ENCODE measurements at regions not wholly inside any gene's neighbourhood (a gene's known extent, or its start where the extent isn't known, plus 50 kb on each side); places are given as distances from the start of the nearest gene placed in this dataset.

DNA sequence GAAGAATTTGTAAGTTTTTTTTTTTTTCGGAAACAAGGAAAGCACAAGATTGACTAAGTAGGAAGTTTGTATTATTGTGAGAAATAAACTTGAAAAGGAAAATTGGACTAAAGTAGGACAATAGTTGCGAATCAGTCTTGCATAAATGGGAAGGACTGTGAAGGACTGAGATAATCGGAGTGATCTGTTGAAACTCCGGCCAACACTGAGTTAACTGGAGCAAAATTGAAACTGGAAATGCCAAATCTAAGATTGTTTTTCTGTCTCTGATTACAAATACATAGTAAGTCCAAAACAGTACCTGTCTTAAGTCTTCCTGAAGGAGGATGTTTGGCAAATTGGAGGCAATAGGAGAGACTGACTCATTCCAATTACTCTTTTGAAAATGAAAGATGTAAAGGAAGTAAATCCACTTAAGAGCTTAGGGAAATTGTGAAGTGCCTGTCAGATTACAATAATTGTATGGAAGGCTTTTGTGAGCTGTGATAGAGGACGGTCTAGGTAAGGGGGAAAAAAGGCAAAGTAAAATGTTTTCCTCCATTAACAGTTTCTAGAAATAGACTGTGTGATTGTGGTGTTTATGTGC, 204.9 kb upstream of the CYRIA start:
- WGBS (ENCODE audit: low lambda C conversion rate) = 44% methylated on average over 5 of the region's 5 CpGs
- H3K27me3 ChIP-seq (ENCODE audit: insufficient read depth) = no peaks in the 10 kb centered on the region
- DNase-seq = no peak
- no peak overlapping the region for H3K4me3 ChIP-seq (ENCODE audit: low read depth in 2 of 2, low read length in 1 of 2)
- no peaks in the 10 kb centered on the region for H3K9me2 ChIP-seq
- H3K9me3 ChIP-seq = no peaks in the 10 kb centered on the region
- H3K36me3 ChIP-seq (replicated peaks in 1 of 2; ENCODE audit: control insufficient read depth in 1 of 2, insufficient read depth in 2 of 2, low read length in 1 of 2) = no peaks in the 10 kb centered on the region
- TF ChIP-seq RFX5 (IDR thresholded peaks at IDR 0.05; ENCODE audit: low read length) (no peak), EZH2phosphoT487 (IDR thresholded peaks at IDR 0.05; ENCODE audit: borderline replicate concordance, low read depth) (no peak), TEAD4 (IDR thresholded peaks at IDR 0.05; ENCODE audit: borderline replicate concordance, insufficient read depth) (no peak), YY1 (IDR thresholded peaks at IDR 0.05; ENCODE audit: low read depth) (no peak), MAX (IDR thresholded peaks at IDR 0.05; ENCODE audit: low read depth) (no peak)
- no peaks in the 10 kb centered on the region for H4K20me1 ChIP-seq (ENCODE audit: insufficient read depth)
- no peak overlapping the region for H3K9ac ChIP-seq
- no peak overlapping the region for H2AFZ ChIP-seq (ENCODE audit: low read depth)
- no peaks in the 10 kb centered on the region; a peak in 1 of 4 replicates for H3K4me1 ChIP-seq (ENCODE audit: control insufficient read depth in 1 of 2, insufficient read depth in 2 of 2, low read depth in 1 of 2, low read length in 1 of 2)
- no peaks in the 10 kb centered on the region for H3F3A ChIP-seq (replicated peaks; ENCODE audit: insufficient read depth)
- ChIA-PET POLR2A (no interaction called here), CTCF (interaction anchor here (0.7 to 1.4 kb wide), 2 partner anchors 21 to 35 kb away, joined by 3 read pairs; no protein-coding TSS in a partner anchor)
- H3K79me2 ChIP-seq (ENCODE audit: insufficient read depth) = no peaks in the 10 kb centered on the region
- no peak overlapping the region for H3K27ac ChIP-seq (ENCODE audit: low read depth in 2 of 2, low read length in 1 of 2)
- no peak overlapping the region for H3K4me2 ChIP-seq

DNA sequence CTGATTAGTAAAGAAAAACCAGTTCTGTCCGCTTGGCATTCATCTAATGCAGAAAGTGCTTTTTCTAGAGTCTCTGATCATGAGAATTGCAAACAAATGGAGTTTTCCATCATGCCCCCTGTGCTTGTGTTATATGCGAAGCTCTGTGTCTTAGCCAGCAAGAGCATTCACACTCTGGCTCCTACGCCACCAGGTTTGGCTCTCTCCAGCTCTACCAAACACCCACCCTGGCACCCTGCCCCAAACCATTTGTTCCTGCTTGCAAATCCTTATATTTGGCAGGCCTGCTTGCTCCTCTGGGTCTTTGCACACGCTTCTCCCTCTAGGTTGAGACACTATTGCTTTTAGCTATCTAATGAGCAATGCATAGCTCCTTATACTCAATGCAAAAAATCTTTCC, 204.1 kb upstream of the CYRIA start:
- POLR2A ChIA-PET = no interaction called here
- H2AFZ ChIP-seq (ENCODE audit: low read depth) = no peak overlapping the region
- no peaks in the 10 kb centered on the region for H3K27me3 ChIP-seq (ENCODE audit: insufficient read depth)
- no peaks in the 10 kb centered on the region for H3K36me3 ChIP-seq (replicated peaks in 1 of 2; ENCODE audit: control insufficient read depth in 1 of 2, insufficient read depth in 2 of 2, low read length in 1 of 2)
- CTCF ChIA-PET = interaction anchor here (0.7 kb wide), 1 partner anchor 183 kb away, joined by 3 read pairs; no protein-coding TSS in a partner anchor
- H3K9me2 ChIP-seq = no peaks in the 10 kb centered on the region
- no peak for DNase-seq
- no peak overlapping the region for H3K9ac ChIP-seq
- no peaks in the 10 kb centered on the region for H3K79me2 ChIP-seq (ENCODE audit: insufficient read depth)
- no peak overlapping the region for H3K4me2 ChIP-seq
- 30% methylated on average over 4 of the region's 4 CpGs for WGBS (ENCODE audit: low lambda C conversion rate)
- H4K20me1 ChIP-seq (ENCODE audit: insufficient read depth) = no peaks in the 10 kb centered on the region
- H3K27ac ChIP-seq (ENCODE audit: low read depth in 2 of 2, low read length in 1 of 2) = no peak overlapping the region
- TF ChIP-seq USF1 (IDR thresholded peaks at IDR 0.05; ENCODE audit: borderline replicate concordance, low read depth) (no peak), IRF3 (IDR thresholded peaks at IDR 0.05; ENCODE audit: low read depth, low read length) (no peak), YY1 (IDR thresholded peaks at IDR 0.05; ENCODE audit: low read depth) (no peak), SMC3 (IDR thresholded peaks at IDR 0.05; ENCODE audit: low read depth, low read length) (no peak), FOXJ3 (CRISPR knock-in tag; IDR thresholded peaks at IDR 0.05) (no peak), NRF1 (IDR thresholded peaks at IDR 0.05; ENCODE audit: low read depth, low read length) (no peak), GATA2 (CRISPR knock-in tag; IDR thresholded peaks at IDR 0.05) (no peak), PBX3 (IDR thresholded peaks at IDR 0.05) (no peak)
- TF ChIP-seq, protein P1, sequence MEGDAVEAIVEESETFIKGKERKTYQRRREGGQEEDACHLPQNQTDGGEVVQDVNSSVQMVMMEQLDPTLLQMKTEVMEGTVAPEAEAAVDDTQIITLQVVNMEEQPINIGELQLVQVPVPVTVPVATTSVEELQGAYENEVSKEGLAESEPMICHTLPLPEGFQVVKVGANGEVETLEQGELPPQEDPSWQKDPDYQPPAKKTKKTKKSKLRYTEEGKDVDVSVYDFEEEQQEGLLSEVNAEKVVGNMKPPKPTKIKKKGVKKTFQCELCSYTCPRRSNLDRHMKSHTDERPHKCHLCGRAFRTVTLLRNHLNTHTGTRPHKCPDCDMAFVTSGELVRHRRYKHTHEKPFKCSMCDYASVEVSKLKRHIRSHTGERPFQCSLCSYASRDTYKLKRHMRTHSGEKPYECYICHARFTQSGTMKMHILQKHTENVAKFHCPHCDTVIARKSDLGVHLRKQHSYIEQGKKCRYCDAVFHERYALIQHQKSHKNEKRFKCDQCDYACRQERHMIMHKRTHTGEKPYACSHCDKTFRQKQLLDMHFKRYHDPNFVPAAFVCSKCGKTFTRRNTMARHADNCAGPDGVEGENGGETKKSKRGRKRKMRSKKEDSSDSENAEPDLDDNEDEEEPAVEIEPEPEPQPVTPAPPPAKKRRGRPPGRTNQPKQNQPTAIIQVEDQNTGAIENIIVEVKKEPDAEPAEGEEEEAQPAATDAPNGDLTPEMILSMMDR (IDR thresholded peaks at IDR 0.05) = no peak
- H3K4me1 ChIP-seq (ENCODE audit: control insufficient read depth in 1 of 2, insufficient read depth in 2 of 2, low read depth in 1 of 2, low read length in 1 of 2) = no peaks in the 10 kb centered on the region; a peak in 1 of 4 replicates
- no peaks in the 10 kb centered on the region for H3K9me3 ChIP-seq
- no peak overlapping the region for H3K4me3 ChIP-seq (ENCODE audit: low read depth in 2 of 2, low read length in 1 of 2)
- no peaks in the 10 kb centered on the region for H3F3A ChIP-seq (replicated peaks; ENCODE audit: insufficient read depth)
